ENCODE measurements at regions not wholly inside any gene's neighbourhood (a gene's known extent, or its start where the extent isn't known, plus 50 kb on each side); places are given as distances from the start of the nearest gene placed in this dataset.

DNA sequence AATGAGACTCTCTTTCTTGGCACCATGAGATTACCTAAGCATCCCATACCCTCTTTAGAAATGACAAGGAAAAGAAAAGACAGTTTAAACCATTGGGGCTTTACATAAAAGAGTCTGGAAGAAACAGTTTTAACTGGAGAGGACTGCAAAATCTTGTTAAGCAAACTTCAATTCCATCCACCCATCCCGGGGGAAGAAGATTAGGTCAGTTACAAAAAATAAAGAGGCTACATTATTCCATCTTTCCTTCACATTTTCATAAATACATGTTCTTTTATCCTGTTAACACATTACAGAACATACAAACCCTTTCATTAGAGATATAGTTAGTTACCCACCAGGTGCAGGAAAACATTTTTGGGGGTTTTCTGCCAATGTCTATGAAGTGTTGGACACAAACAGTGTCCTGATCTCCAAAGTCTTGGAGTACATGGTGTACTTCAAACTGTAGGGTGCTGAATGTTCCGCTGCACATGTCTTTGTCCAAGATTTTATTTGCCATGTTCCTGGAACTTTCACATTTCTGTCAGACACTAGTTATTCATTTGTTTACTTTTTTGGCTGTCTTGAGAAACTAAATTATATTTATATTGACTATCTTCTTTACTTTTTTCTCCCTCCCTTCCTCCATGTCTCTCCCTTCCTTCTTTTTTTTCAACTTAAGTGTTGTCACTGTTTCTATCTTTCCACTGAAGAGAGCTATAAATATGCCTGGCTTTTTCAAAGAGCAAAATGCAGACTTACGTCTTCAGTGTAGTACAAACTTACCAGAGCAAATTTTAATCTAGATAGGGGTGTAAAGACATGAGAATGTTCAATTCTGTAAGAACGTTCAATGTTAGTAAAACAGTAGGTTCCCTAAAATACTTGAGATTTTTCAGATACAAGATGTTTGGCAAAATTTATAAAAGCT is 410.9 kb upstream of the PRR16 start:
- DNase-seq (ENCODE audit: missing footprints) (no peak), ATAC-seq (peak; percentile 93)
- intact Hi-C loops (cut with DNase I): no loop called here

DNA sequence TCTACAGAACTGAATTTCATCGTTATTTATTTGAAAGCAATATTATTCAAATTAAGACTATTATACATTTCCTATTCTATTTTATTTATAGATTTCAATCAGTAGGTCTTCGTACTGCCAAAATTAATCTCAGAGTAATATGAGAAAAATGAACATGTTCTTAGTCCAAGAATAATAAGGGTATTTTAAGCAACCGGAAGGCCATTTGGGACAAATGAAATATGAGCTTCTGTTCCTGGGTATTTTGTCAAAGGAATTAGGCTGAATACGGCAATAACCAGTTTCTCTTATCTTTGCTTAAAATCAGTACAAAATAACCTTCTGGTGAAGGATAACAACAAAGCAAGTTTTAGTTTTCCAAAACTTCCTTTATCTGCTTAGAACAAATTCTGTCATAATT is 410.3 kb upstream of the PRR16 start:
- peak; percentile 58 for ATAC-seq
- no peak for DNase-seq (ENCODE audit: missing footprints)
- intact Hi-C loops (cut with DNase I): no loop called here

DNA sequence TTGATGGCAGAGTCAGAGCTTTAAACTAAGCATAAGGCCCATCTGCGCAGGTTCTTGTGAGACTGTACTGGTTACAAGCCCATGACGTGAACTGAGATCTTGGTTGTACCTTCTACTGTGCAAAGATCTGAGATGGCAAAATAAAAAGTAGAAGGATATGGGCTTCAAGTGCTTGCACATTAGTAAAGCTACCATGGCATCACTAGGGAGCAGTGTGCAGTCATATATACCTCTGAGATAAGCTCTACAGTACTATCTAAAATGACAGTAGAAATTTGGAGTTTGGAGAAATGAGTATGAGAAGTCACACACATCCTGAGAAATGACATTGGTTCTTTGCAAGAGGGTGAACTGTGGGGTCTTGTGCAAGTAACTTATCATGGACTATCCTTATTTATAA is 408.2 kb upstream of the PRR16 start:
- intact Hi-C loops (cut with DNase I): loop anchor here (5.0 kb wide), 1 partner anchor 401 kb away; no protein-coding TSS in a partner anchor
- peak; percentile 58 for ATAC-seq

DNA sequence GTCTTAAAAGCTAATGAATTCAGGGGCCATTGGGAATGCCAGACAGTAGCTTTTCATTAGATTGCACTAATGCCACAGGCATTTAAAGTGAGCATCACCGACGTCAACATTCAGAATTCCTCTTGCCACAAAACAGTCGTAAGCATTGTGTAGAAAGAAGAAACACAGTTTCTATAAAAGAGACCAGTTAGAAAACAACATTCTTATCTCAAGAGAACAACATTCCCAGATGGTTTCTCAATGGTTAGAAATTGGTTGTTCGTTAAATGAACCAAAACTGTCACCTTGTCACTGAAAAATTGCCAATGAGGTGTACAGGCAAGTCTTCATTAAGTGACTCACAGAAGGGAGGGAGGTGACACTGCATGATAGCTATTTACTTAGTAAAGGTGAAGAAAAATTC is 401.6 kb upstream of the PRR16 start:
- no peak for DNase-seq (ENCODE audit: missing footprints)
- intact Hi-C loops (cut with DNase I): no loop called here
- ATAC-seq: no peak

More for the DNA sequence above, 408.2 kb upstream of the PRR16 start:
- DNase-seq (ENCODE audit: missing footprints): no peak

DNA sequence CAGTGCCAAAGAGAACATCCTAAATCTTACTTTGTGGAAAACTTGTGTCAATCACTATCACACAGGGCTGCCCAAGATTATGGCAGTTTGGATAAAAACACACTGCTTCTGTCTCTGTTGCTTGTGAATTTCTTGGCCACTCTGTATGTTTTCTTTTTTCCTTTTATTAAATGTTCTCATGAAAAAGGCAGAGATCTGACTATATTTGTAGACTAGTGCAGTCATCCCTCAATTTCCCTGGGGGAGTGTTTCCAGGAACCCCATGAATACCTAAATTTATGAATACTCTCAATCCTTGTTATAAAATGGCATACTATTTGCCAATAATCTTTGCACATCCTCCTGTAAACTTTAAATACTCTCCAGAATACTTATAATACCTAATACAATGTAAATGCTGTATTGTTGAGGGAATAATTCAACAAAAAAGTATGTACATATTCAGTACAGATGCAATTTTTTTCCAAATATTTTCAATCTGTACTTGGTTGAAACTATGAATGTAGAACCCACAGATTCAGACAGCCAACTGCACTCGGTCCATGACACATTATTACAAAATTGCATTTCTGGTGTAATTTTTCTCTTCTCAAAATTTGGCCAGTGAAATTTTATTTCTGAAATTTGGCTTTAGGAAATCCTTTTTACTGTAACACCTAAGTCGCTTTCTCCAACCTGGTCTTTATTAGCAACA is 391.9 kb upstream of the PRR16 start:
- DNase-seq (ENCODE audit: missing footprints): no peak
- peak; percentile 31 for ATAC-seq
- intact Hi-C loops (cut with DNase I): no loop called here

DNA sequence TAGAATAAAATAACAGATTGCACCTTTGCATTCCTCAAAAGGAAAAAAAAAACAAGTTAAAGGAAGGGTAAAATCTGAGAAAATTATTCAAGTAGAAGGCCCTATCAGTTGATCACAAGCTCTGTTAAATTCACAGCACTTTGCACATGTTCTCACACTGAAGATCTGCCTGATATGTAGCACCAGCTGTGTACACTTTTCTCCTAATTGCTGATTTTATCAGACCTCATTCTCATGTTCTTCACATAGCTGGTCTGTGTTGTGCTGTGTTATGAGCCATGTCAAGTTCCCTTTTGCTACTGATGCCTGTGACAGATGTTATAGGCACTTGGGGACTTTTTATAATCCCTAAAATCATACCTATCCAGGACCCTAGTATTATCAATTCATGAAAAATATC is 390.4 kb upstream of the PRR16 start:
- ATAC-seq (no peak), DNase-seq (ENCODE audit: missing footprints) (no peak)
- intact Hi-C loops (cut with DNase I): no loop called here

DNA sequence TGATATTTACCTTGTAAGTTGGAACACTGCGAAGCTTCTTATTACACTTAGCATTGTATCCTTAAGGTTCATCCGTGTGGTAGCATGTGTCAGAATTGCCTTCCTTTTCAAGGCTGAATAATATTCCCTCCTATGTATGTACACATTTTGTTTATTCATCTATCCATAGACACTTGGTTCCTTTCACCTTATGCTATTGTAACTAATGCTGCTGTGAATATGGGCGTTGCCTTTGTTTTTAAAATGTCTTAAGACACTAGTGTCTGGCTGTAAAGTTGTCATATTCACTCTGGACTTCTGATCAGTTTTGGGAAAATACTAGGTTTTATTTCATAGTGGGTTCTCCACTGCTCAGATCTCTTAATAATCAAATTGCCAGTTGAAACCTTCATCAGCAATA is 383.3 kb upstream of the PRR16 start:
- ATAC-seq: no peak
- DNase-seq (ENCODE audit: missing footprints): no peak
- intact Hi-C loops (cut with DNase I): no loop called here

DNA sequence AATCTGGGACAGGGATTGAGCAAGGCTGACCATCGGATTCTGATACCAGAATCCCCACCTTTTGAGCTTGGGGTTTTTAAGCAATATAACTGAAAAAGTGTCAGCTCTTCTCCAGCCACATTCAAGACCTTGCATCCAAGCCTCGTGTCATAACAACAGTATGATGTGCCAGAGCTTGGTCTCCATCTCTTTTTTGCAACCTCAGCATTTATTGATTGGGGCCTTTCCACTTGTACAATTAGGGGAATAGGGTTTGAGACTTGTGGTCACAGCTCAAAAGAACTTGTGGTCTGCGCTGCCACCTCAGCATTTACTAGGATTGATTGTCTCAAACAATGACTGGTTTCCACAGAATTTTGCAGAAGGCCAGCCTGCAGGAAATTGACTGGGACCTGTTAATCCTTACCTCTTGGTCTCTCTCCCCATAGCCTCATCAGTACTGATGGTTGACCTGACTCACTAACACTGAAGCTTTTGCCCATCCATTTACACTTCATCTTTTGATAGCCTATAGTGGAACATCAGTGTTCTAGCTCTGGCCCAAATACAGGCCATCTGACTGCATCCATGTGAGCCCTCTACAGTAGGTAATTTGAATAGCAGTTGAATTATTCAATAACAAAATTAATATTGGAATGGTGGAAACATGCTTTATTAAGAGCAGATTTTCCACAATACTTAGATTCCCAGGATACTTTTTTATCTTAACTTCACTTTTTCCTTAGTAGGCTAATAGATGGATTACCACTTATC is 381.6 kb upstream of the PRR16 start:
- no peak for ATAC-seq
- DNase-seq (ENCODE audit: missing footprints): no peak
- intact Hi-C loops (cut with DNase I): no loop called here

DNA sequence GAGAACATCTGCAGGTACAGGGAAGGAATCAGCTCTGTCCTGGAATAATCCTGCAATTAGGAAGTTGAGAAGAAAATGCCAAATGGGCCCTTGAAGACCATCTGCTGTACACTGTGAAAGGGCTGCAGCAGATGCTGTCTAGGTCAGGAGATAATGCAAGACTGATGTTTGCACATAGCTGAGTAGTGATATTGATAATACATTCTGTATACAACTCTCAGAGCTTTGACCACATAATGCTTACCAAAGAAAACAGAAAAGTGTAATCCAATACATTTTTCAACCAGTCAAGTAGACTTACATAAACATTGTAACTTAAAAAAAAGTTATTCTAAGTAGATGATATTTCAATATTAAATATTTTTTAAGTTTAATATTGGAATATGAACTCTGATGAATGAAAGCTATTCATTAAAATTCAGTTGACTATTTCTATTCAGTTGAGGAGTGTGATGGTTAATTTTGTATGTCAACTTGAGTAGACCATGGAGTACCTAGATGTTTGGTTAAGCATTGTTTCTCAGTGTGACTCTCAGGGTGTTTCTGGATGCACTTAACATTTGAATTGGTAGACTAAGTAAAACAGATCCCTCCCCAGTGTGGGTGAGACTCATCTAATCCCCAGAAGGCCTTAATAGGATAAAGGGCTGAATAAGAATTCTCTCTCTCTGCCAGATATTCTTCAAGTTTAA is 380.1 kb upstream of the PRR16 start:
- intact Hi-C loops (cut with DNase I): no loop called here
- ATAC-seq (no peak), DNase-seq (ENCODE audit: missing footprints) (no peak)

DNA sequence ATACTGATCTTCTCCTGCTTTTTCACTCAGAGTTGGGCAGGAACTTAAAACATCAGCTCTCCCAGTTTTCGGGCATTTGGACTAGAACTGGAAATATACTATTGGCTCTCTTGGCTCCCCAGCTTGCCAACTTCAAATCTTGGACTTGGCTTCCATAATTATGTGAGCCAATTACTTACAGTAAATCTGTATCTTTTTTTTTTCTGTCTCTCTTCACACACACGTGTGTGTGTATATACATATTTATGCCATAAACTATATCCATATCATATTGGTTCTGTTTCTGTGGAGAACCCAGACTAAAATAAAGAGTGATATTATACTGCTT is 379.6 kb upstream of the PRR16 start:
- intact Hi-C loops (cut with DNase I): no loop called here
- no peak for DNase-seq (ENCODE audit: missing footprints)
- no peak for ATAC-seq

DNA sequence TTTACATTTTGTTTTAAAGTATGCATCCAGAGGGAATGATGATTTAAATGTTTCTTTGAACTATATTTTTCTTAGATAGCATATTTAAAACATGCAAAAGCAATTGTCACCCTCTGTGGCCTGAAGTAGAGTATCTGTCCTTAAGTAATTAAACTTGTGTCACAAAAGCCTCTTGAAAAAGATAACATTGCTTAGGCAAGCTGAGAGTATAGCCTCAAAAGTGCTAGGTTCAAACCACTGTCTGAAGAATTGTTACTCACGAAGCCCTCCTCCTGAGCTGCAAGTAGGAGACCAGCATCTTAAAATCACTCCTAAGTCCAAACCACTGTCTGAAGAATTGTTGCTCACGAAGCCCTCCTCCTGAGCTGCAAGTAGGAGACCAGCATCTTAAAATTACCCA is 378.0 kb upstream of the PRR16 start:
- DNase-seq (ENCODE audit: missing footprints) (no peak), ATAC-seq (no peak)
- intact Hi-C loops (cut with DNase I): no loop called here

DNA sequence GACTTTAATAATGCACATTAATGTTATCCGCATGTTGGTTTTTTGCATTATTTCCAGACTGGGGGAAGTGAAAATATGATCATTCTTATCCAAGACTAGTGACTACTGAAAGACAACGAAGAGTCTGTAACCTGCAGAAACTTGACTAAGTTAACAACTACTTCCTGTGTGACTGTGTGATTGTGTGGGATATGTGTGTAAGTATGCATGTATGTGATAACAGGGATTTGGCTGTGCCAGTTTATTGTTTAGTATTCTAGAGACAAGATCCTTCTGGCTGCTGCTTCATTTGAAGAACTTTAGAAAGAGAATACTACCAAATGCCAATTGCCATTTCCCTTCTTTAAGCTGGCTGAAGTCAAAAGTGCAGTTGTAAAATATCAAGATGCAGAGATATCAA is 375.7 kb upstream of the PRR16 start:
- no peak for DNase-seq (ENCODE audit: missing footprints)
- ATAC-seq: no peak
- intact Hi-C loops (cut with DNase I): no loop called here

DNA sequence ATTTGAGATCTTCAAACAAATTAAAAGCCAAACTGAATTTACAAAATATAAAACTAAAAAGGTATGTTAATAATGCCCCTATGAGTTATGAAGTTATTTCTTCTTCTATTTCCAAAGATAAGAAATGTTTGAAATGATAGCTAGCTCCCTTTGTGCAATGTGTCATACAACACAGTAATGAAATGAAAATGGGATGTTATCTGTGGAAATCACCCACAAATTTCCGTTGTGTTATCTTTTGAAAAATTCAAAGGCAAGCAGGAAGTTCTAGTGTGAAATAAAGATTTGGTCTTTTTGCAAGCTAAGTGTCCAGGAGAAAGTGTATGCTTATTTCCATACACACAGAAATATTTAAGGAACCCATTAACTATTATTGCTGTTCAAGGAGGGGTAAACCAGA is 375.3 kb upstream of the PRR16 start:
- no peak for DNase-seq (ENCODE audit: missing footprints)
- intact Hi-C loops (cut with DNase I): no loop called here
- no peak for ATAC-seq

DNA sequence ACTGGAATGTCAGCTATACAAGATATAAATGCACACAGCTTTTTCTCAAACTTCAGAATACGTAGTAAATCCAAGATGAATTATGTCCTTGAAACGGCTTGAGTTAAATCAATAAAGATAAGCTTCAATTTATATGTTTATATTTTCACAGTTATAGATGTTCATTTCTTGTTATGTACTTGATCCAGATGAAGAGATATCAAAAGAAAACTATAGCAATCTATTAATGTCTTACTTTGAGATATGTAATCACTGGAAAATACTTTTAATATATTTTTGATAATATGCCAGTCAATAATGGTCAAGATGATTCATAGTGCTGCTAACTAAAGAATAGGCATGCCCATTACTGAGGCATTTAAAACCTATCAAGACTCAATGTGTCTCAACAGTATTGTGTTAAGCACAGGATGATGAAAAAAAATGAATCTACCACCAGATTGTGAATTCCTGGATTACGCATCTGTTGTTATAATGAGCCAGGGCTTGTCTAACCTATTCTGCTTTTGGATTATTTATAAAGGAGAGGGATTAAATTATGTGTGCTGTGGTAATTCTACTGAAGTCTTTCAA is 372.6 kb upstream of the PRR16 start:
- DNase-seq (ENCODE audit: missing footprints) (no peak), ATAC-seq (no peak)
- intact Hi-C loops (cut with DNase I): no loop called here

DNA sequence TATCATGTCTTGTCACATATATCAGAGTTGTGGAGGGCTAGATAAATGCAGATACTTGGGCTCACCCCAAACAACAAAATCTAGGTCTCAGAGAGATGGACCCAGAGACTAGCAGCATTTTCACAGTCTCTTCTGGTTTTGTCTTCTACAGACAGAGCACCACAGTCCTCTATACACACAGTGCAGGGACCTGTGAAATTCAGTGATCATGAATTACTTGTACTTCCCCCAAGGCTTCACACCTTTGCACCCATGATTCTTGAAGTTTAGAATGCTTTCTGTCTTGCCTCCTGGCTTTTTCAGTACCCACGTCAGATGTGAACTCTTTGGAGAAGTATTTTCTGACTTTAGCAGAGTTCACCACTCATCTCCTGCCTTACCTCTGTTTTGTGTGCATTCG is 371.5 kb upstream of the PRR16 start:
- ATAC-seq (no peak), DNase-seq (ENCODE audit: missing footprints) (no peak)
- intact Hi-C loops (cut with DNase I): no loop called here

DNA sequence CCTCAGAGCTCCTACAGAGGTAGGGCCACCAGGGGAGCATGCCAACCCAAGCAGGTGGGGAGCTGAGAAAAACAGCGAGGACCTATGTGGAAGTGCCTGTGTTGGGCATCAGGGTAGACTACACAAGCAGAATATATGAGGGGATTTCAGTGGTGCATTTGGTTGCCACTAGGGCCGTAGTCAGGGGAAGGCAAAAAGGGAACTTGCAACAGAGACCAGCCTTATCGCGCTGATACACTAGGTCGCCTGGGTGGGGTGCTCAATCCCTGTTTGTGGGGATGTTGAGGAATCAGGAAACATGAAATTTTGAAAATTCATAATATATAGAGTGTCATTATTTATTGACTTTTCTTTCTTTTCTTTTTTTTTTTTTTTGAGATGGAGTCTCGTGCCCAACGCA is 370.9 kb upstream of the PRR16 start:
- ATAC-seq: no peak
- no peak for DNase-seq (ENCODE audit: missing footprints)
- intact Hi-C loops (cut with DNase I): no loop called here

DNA sequence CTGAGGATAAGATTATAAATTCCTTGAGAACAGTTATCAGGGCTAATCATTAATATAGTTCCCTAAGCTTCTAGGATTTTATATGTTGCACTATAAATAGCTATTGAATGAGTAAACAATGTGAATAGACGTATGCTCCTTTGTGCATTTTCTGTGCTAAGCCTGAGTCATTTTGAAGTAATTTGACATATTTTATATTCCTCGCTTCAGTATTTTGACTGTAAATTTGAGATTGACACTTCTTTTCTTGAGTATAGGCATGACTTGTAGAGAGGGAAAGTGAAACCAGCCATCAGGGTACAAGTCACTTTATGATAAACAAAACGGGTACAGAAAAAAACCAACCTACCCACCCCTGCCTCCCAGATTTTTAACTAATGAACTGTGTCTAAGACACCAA is 367.7 kb upstream of the PRR16 start:
- DNase-seq (ENCODE audit: missing footprints): no peak
- intact Hi-C loops (cut with DNase I): no loop called here
- ATAC-seq: no peak

DNA sequence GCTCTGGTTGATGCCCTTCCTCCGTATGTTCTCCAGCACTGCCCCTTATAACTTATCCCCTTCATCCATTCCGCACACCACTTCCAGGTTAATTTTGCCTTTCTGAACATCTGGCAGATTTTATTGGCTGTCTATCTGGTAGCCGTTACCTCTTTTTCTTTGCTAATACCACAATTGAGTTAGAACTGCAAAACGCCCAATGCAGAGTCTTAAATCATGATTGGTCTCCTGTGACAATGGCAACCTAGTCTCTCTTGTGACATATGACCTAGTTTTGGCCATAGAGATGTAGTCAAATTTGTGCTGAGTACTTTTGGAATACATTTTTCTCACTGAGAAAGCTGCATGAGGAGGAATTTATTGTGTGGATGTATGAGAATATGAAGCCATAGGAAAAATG is 365.7 kb upstream of the PRR16 start:
- intact Hi-C loops (cut with DNase I): no loop called here
- ATAC-seq (no peak), DNase-seq (ENCODE audit: missing footprints) (no peak)
